ENCODE measurements at regions not wholly inside any gene's neighbourhood (a gene's known extent, or its start where the extent isn't known, plus 50 kb on each side); places are given as distances from the start of the nearest gene placed in this dataset.

DNA sequence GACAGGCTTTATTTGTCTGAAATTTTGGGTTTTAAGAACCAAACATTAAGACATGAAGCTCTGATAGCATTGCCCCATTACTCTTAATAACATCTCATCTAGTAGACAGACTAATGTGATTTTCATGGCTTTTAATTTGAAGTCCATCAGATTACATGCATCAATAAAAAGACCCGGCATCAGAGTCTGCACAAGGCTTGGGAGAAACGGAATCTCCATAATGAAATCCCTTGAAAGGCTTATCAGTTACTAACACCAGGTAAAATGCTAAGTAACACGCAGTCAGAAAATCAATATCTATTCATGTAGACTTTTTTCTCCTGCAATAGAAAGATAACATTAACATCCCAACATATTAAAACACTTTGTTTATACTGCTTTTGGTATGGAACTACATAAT, 1485.2 kb upstream of the DDX18 start:
- TF ChIP-seq CTCF (IDR thresholded peaks at IDR 0.05) (no peak), POLR2AphosphoS5 (IDR thresholded peaks at IDR 0.05; ENCODE audit: low read depth, low read length) (no peak), TCF7L2 (IDR thresholded peaks at IDR 0.05; ENCODE audit: low read depth, low read length) (no peak), SIN3A (IDR thresholded peaks at IDR 0.05; ENCODE audit: borderline replicate concordance, insufficient read depth, low read depth, low read length) (no peak)
- TF ChIP-seq, protein P1, sequence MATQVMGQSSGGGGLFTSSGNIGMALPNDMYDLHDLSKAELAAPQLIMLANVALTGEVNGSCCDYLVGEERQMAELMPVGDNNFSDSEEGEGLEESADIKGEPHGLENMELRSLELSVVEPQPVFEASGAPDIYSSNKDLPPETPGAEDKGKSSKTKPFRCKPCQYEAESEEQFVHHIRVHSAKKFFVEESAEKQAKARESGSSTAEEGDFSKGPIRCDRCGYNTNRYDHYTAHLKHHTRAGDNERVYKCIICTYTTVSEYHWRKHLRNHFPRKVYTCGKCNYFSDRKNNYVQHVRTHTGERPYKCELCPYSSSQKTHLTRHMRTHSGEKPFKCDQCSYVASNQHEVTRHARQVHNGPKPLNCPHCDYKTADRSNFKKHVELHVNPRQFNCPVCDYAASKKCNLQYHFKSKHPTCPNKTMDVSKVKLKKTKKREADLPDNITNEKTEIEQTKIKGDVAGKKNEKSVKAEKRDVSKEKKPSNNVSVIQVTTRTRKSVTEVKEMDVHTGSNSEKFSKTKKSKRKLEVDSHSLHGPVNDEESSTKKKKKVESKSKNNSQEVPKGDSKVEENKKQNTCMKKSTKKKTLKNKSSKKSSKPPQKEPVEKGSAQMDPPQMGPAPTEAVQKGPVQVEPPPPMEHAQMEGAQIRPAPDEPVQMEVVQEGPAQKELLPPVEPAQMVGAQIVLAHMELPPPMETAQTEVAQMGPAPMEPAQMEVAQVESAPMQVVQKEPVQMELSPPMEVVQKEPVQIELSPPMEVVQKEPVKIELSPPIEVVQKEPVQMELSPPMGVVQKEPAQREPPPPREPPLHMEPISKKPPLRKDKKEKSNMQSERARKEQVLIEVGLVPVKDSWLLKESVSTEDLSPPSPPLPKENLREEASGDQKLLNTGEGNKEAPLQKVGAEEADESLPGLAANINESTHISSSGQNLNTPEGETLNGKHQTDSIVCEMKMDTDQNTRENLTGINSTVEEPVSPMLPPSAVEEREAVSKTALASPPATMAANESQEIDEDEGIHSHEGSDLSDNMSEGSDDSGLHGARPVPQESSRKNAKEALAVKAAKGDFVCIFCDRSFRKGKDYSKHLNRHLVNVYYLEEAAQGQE (IDR thresholded peaks at IDR 0.05; ENCODE audit: insufficient read depth in 1 of 2, low read depth in 2 of 2, low read length in 1 of 2): no peak
